ENCODE measurements at regions not wholly inside any gene's neighbourhood (a gene's known extent, or its start where the extent isn't known, plus 50 kb on each side); places are given as distances from the start of the nearest gene placed in this dataset.

DNA sequence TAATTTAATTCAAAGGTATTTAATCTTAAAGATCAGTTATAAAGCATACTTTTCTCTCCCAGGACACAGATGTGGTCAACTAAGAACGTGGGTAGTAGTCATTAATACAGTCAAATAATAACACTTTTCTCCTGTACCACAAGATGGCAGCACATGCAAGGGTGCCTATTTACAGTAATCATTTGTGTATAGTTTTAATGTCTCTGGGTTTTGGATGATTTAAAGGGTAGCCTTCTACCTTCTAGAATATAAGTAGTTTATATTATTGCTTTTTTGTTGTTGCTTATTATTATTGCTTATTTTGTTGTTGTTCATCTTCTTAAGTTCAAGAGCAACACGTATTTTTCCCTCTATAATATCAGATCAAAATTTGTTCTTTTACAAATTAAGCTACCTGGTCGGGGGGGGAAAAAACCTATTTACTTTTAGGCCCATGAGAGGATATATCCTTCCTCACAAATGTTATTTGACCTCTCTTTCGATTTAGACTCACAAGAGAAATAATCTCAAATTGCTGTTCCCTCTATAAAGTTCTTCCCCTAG is 59.6 kb upstream of the SLC27A6 start:
- TF ChIP-seq, protein P1, sequence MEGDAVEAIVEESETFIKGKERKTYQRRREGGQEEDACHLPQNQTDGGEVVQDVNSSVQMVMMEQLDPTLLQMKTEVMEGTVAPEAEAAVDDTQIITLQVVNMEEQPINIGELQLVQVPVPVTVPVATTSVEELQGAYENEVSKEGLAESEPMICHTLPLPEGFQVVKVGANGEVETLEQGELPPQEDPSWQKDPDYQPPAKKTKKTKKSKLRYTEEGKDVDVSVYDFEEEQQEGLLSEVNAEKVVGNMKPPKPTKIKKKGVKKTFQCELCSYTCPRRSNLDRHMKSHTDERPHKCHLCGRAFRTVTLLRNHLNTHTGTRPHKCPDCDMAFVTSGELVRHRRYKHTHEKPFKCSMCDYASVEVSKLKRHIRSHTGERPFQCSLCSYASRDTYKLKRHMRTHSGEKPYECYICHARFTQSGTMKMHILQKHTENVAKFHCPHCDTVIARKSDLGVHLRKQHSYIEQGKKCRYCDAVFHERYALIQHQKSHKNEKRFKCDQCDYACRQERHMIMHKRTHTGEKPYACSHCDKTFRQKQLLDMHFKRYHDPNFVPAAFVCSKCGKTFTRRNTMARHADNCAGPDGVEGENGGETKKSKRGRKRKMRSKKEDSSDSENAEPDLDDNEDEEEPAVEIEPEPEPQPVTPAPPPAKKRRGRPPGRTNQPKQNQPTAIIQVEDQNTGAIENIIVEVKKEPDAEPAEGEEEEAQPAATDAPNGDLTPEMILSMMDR (IDR thresholded peaks at IDR 0.05), result peak; percentile 50 to 82 (median 76)
- no peak for TF ChIP-seq POLR2A (IDR thresholded peaks at IDR 0.05)

Measured in esophagus squamous epithelium (tissue), 4 donors.